Spleen (tissue), 7 donors: ENCODE measurements at regions not wholly inside any gene's neighbourhood (a gene's known extent, or its start where the extent isn't known, plus 50 kb on each side); places are given as distances from the start of the nearest gene placed in this dataset.

Experiments
- CTCF ChIP-seq, 11 experiments: fragments of 200-600 bp in 7 of 11; fragments of 450-650 bp in 4 of 11; sonication (generic) in 4 of 11; IDR thresholded peaks in 8 of 11; conservative IDR thresholded peaks in 3 of 11; 1 replicate in 7 of 11; 2 replicates in 4 of 11; pipeline versions ENCODE4 v1.4.0 to v1.8.0; 2016 to 2021; ENCODE audit warnings: antibody characterized with exemption in 11 of 11, inconsistent platforms in 4 of 11, mild to moderate bottlenecking in 1 of 11
- POLR2A ChIP-seq, 3 donors: fragments of 450-650 bp; IDR thresholded peaks; one replicate each; pipeline ENCODE4 v1.5.1; 2017; ENCODE audit warnings: antibody characterized with exemption in 3 of 3, mild to moderate bottlenecking in 1 of 3
- POLR2AphosphoS5 ChIP-seq, 3 donors: sonication (generic); formaldehyde crosslinking; IDR thresholded peaks; one replicate each; pipeline ENCODE4 v1.5.1; 2017; ENCODE audit warnings: antibody characterized with exemption in 3 of 3
- donor health status: DM: no; HTN: no; CAD: no; lungs with moderate emphysema.
- donor health status: DM: no; HTN: no; CAD: no.
- donor health status: DM: no; HTN: no; CAD: no.

- no peak for TF ChIP-seq CTCF (IDR thresholded peaks at IDR 0.05 in 8 of 11, conservative IDR thresholded peaks at IDR 0.05 in 3 of 11)
- TF ChIP-seq POLR2A (IDR thresholded peaks at IDR 0.05) = no peak
- no peak for TF ChIP-seq POLR2AphosphoS5 (IDR thresholded peaks at IDR 0.05)
These were observed 57.8 kb upstream of the CHD1 start for GRCh38 chr5:98986587-98986986.
